ENCODE measurements at regions not wholly inside any gene's neighbourhood (a gene's known extent, or its start where the extent isn't known, plus 50 kb on each side); places are given as distances from the start of the nearest gene placed in this dataset.

DNA sequence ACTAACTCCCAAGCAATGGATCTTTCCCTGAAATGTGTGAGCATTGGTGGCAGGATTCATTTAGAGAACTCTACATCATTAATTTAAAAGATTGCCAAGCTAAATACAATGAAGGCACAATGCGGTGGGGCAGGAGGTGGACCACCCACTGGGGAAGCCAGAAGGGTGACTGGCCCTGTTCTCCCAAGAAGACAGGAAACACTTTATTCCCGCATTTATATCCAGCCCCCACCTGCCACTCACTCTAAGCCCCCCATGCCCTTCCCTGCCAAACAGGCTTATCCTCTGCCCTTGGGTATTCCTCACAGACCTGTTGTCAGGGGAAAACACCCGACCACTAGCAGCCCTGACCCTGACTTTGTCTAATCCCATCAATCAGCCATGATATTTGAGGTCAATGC lies 189.1 kb upstream of the UBL3 start:
- TF ChIP-seq CTCF (IDR thresholded peaks at IDR 0.05): no peak
- Histone ChIP-seq H3K27me3 (ENCODE audit: low read depth) (peaks cover 4% of the 10 kb centered on the region), H3K36me3 (no peaks in the 10 kb centered on the region), H3K27ac (no peak overlapping the region), H3K4me3 (no peak overlapping the region), H3K4me1 (no peaks in the 10 kb centered on the region), H3K9me3 (no peaks in the 10 kb centered on the region)
- intact Hi-C loops (cut with DNase I): no loop called here
- DNase-seq (no peak), ATAC-seq (no peak)

DNA sequence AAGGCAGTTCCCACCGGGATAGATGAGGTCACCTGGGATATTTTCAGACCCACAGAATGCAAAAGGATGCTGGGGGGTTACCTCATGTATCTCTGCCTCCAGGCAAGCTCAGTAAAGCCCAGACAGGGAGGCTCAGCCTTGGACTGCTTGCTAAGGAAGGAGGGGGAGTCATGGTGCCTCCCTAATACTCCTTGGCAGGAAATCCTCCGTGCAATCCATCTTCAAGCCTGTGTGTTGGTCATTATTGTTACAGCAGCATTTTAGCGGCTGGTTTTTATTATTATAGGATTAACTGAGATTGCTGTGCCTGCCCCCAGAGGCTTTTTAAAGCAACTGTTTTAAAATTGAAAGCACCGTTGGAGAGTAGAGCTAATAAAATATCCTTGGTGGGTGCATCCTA lies 188.5 kb upstream of the UBL3 start:
- ATAC-seq: no peak
- intact Hi-C loops (cut with DNase I): no loop called here
- H3K4me1 ChIP-seq: no peaks in the 10 kb centered on the region
- H3K4me3 ChIP-seq: no peak overlapping the region
- H3K9me3 ChIP-seq: no peaks in the 10 kb centered on the region
- no peaks in the 10 kb centered on the region for H3K36me3 ChIP-seq
- peaks cover 4% of the 10 kb centered on the region for H3K27me3 ChIP-seq (ENCODE audit: low read depth)
- TF ChIP-seq CTCF (IDR thresholded peaks at IDR 0.05): no peak
- no peak overlapping the region for H3K27ac ChIP-seq
- DNase-seq: no peak

- DNase-seq (no peak), ATAC-seq (no peak)
- no peaks in the 10 kb centered on the region for H3K4me1 ChIP-seq
- no peaks in the 10 kb centered on the region for H3K9me3 ChIP-seq
- H3K27me3 ChIP-seq (ENCODE audit: low read depth): peaks cover 4% of the 10 kb centered on the region
- intact Hi-C loops (cut with DNase I): no loop called here
- no peaks in the 10 kb centered on the region for H3K36me3 ChIP-seq
- no peak for TF ChIP-seq CTCF (IDR thresholded peaks at IDR 0.05)
- no peak overlapping the region for H3K27ac ChIP-seq
- no peak overlapping the region for H3K4me3 ChIP-seq
Observed at GRCh38 chr13:30037766-30038165, 187.3 kb upstream of the UBL3 start.

DNA sequence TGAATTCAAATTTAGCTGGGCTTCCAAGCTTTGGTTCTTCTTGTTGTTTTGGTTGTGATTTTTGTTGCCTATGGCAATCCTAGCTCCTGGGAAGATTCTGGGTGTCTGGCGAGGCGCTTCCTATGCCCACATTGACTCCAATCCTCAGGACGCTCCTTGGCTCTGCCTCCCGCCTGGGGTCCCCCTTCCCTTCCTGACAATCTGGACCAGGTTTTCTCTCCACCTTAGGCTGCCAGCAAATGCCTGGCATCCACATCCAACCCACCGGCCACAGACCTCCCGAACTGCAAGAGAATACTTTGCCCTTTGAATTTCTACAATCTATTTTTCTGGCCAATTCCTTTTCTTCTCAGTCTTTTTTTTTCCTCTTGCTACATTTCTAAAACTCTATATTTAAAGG lies 186.9 kb upstream of the UBL3 start:
- H3K4me1 ChIP-seq: no peaks in the 10 kb centered on the region
- DNase-seq (no peak), ATAC-seq (no peak)
- no peaks in the 10 kb centered on the region for H3K9me3 ChIP-seq
- peaks cover 4% of the 10 kb centered on the region for H3K27me3 ChIP-seq (ENCODE audit: low read depth)
- H3K27ac ChIP-seq: no peak overlapping the region
- H3K36me3 ChIP-seq: no peaks in the 10 kb centered on the region
- no peak for TF ChIP-seq CTCF (IDR thresholded peaks at IDR 0.05)
- H3K4me3 ChIP-seq: no peak overlapping the region
- intact Hi-C loops (cut with DNase I): no loop called here

- ATAC-seq: no peak
- no peaks in the 10 kb centered on the region for H3K9me3 ChIP-seq
- peaks cover under 1% of the 10 kb centered on the region for H3K27me3 ChIP-seq (ENCODE audit: low read depth)
- H3K4me1 ChIP-seq: no peaks in the 10 kb centered on the region
- no peak overlapping the region for H3K27ac ChIP-seq
- DNase-seq: no peak
- H3K36me3 ChIP-seq: no peaks in the 10 kb centered on the region
- no peak overlapping the region for H3K4me3 ChIP-seq
- TF ChIP-seq CTCF (IDR thresholded peaks at IDR 0.05): no peak
- intact Hi-C loops (cut with DNase I): no loop called here
Observed at GRCh38 chr13:30034458-30034795, 184.0 kb upstream of the UBL3 start.

Data from lower lobe of right lung (tissue), 2 donors.